ENCODE measurements at regions not wholly inside any gene's neighbourhood (a gene's known extent, or its start where the extent isn't known, plus 50 kb on each side); places are given as distances from the start of the nearest gene placed in this dataset.
A peak's percentile ranks its signal among the peaks of the same experiment; 100 is the strongest.

- H3K9me3 ChIP-seq (ENCODE audit: severe bottlenecking) = no peaks in the 10 kb centered on the region
- no peak for TF ChIP-seq CTCF (IDR thresholded peaks at IDR 0.05; ENCODE audit: poor library complexity, severe bottlenecking)
Measured at GRCh38 chr10:71158902-71159301, 53.5 kb upstream of the UNC5B start.

DNA sequence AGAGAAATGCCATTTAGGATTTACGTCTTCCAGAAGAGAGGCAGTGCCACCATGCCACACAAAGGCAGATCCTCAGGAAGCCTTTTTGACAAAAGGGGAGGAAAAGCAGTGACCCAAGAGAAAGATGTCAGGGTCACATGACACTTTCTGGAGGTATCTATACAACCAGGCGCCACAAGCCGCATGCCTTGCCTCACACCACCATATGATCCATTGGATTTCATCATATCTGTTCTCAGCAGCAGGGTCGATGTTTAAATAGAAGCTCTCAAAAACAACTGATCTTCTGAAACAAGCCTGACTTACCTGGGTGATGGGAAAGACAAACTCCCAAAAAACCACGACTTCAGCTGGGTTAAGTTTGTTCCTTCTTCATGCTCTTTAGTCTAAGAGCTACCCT lies 52.5 kb upstream of the UNC5B start:
- no peaks in the 10 kb centered on the region for H3K9me3 ChIP-seq (ENCODE audit: severe bottlenecking)
- H3K27ac ChIP-seq (ENCODE audit: poor library complexity, severe bottlenecking) = no peak overlapping the region
- no peaks in the 10 kb centered on the region for H3K36me3 ChIP-seq (ENCODE audit: low read depth)
- H3K4me3 ChIP-seq (ENCODE audit: severe bottlenecking) = no peak overlapping the region
- TF ChIP-seq CTCF (IDR thresholded peaks at IDR 0.05; ENCODE audit: poor library complexity, severe bottlenecking) = no peak
- DNase-seq (ENCODE audit: low spot score) = no peak
- no peak for ATAC-seq (ENCODE audit: low read depth)
- no peaks in the 10 kb centered on the region for H3K27me3 ChIP-seq (ENCODE audit: insufficient read depth, poor library complexity, severe bottlenecking)
- H3K4me1 ChIP-seq (ENCODE audit: insufficient read depth, poor library complexity, severe bottlenecking) = no peaks in the 10 kb centered on the region

More at GRCh38 chr10:71158902-71159301, 53.5 kb upstream of the UNC5B start:
- H3K27ac ChIP-seq (ENCODE audit: poor library complexity, severe bottlenecking) = no peak overlapping the region
- no peak for ATAC-seq (ENCODE audit: low read depth)
- DNase-seq (ENCODE audit: low spot score) = no peak
- H3K4me1 ChIP-seq (ENCODE audit: insufficient read depth, poor library complexity, severe bottlenecking) = no peaks in the 10 kb centered on the region
- H3K36me3 ChIP-seq (ENCODE audit: low read depth) = no peaks in the 10 kb centered on the region
- H3K4me3 ChIP-seq (ENCODE audit: severe bottlenecking) = no peak overlapping the region
- H3K27me3 ChIP-seq (ENCODE audit: insufficient read depth, poor library complexity, severe bottlenecking) = no peaks in the 10 kb centered on the region

- Histone ChIP-seq H3K9me3 (ENCODE audit: severe bottlenecking) (no peaks in the 10 kb centered on the region), H3K4me3 (ENCODE audit: severe bottlenecking) (no peak overlapping the region), H3K27me3 (ENCODE audit: insufficient read depth, poor library complexity, severe bottlenecking) (no peaks in the 10 kb centered on the region), H3K36me3 (ENCODE audit: low read depth) (no peaks in the 10 kb centered on the region), H3K27ac (ENCODE audit: poor library complexity, severe bottlenecking) (no peak overlapping the region), H3K4me1 (ENCODE audit: insufficient read depth, poor library complexity, severe bottlenecking) (no peaks in the 10 kb centered on the region)
- DNase-seq (ENCODE audit: low spot score) (no peak), ATAC-seq (ENCODE audit: low read depth) (peak; percentile 68; the same call in 2 of the 3 replicates)
- no peak for TF ChIP-seq CTCF (IDR thresholded peaks at IDR 0.05; ENCODE audit: poor library complexity, severe bottlenecking)
Measured at GRCh38 chr10:71161425-71161824, 50.9 kb upstream of the UNC5B start.

Data from RWPE2 (cell line).